ENCODE measurements at regions not wholly inside any gene's neighbourhood (a gene's known extent, or its start where the extent isn't known, plus 50 kb on each side); places are given as distances from the start of the nearest gene placed in this dataset.
"Not testable (repeated sequence)": the region's sequence is repeated elsewhere in the genome, so short reads cannot be mapped to it uniquely, and the experiment has no call there.

DNA sequence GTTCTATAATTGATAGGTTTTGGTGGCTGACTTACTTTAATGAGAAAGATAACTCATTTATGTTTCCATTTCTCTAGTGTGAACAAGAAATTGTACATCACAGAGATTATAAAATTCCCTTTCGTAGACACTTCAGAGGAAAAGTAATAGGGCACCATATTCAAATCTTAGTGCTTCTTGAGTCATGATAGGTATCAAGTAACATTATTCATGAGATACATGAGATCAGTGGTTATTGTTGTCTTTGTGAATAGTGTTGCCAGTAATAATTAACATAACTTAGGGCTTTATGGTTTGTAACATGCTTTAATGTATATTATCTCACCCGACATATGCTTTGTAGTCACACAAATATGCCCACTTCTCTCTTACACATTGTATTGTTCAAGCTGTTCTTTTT, 73.7 kb upstream of the IL15 start:
- H3K36me3 ChIP-seq (ENCODE audit: control insufficient read depth in 4 of 4, insufficient read depth in 3 of 4, low read depth in 1 of 4, low read length in 3 of 4), result no peaks in the 10 kb centered on the region
- no peaks in the 10 kb centered on the region for H3K27me3 ChIP-seq (ENCODE audit: control insufficient read depth in 4 of 4, insufficient read depth in 4 of 4, low read length in 3 of 4)
- DNase-seq (ENCODE audit: low spot score), result no peak
- H3K4me1 ChIP-seq (ENCODE audit: control insufficient read depth in 4 of 4, insufficient read depth in 4 of 4, low read length in 3 of 4), result no peaks in the 10 kb centered on the region
- no peak overlapping the region for H3K4me3 ChIP-seq (ENCODE audit: low read depth in 1 of 3, low read length in 3 of 3)
- no peak for TF ChIP-seq GABPA (IDR thresholded peaks at IDR 0.05 in 1 of 2, conservative IDR thresholded peaks at IDR 0.05 in 1 of 2)
- TF ChIP-seq, protein P1, sequence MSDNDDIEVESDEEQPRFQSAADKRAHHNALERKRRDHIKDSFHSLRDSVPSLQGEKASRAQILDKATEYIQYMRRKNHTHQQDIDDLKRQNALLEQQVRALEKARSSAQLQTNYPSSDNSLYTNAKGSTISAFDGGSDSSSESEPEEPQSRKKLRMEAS (IDR thresholded peaks at IDR 0.05), result no peak
- TF ChIP-seq YY1 (IDR thresholded peaks at IDR 0.05), result no peak
- TF ChIP-seq, protein P2, sequence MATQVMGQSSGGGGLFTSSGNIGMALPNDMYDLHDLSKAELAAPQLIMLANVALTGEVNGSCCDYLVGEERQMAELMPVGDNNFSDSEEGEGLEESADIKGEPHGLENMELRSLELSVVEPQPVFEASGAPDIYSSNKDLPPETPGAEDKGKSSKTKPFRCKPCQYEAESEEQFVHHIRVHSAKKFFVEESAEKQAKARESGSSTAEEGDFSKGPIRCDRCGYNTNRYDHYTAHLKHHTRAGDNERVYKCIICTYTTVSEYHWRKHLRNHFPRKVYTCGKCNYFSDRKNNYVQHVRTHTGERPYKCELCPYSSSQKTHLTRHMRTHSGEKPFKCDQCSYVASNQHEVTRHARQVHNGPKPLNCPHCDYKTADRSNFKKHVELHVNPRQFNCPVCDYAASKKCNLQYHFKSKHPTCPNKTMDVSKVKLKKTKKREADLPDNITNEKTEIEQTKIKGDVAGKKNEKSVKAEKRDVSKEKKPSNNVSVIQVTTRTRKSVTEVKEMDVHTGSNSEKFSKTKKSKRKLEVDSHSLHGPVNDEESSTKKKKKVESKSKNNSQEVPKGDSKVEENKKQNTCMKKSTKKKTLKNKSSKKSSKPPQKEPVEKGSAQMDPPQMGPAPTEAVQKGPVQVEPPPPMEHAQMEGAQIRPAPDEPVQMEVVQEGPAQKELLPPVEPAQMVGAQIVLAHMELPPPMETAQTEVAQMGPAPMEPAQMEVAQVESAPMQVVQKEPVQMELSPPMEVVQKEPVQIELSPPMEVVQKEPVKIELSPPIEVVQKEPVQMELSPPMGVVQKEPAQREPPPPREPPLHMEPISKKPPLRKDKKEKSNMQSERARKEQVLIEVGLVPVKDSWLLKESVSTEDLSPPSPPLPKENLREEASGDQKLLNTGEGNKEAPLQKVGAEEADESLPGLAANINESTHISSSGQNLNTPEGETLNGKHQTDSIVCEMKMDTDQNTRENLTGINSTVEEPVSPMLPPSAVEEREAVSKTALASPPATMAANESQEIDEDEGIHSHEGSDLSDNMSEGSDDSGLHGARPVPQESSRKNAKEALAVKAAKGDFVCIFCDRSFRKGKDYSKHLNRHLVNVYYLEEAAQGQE (IDR thresholded peaks at IDR 0.05), result no peak
- no peak for TF ChIP-seq TAF1 (conservative IDR thresholded peaks at IDR 0.05)
- TF ChIP-seq, protein P3, sequence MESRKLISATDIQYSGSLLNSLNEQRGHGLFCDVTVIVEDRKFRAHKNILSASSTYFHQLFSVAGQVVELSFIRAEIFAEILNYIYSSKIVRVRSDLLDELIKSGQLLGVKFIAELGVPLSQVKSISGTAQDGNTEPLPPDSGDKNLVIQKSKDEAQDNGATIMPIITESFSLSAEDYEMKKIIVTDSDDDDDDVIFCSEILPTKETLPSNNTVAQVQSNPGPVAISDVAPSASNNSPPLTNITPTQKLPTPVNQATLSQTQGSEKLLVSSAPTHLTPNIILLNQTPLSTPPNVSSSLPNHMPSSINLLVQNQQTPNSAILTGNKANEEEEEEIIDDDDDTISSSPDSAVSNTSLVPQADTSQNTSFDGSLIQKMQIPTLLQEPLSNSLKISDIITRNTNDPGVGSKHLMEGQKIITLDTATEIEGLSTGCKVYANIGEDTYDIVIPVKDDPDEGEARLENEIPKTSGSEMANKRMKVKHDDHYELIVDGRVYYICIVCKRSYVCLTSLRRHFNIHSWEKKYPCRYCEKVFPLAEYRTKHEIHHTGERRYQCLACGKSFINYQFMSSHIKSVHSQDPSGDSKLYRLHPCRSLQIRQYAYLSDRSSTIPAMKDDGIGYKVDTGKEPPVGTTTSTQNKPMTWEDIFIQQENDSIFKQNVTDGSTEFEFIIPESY (IDR thresholded peaks at IDR 0.05), result no peak
- no peak for TF ChIP-seq HNF4G (IDR thresholded peaks at IDR 0.05)
- no peak for TF ChIP-seq HNF4A (conservative IDR thresholded peaks at IDR 0.05)
- TF ChIP-seq SP1 (IDR thresholded peaks at IDR 0.05), result no peak
- no peak for TF ChIP-seq NR2F2 (IDR thresholded peaks at IDR 0.05)
- 89% methylated on average over 2 of the region's 2 CpGs for WGBS
- no peaks in the 10 kb centered on the region for H3K9me3 ChIP-seq (ENCODE audit: control insufficient read depth in 4 of 4, low read length in 3 of 4)
- no peak overlapping the region for H3K9ac ChIP-seq (ENCODE audit: low read depth in 1 of 2, low read length in 2 of 2)
- H3K27ac ChIP-seq (ENCODE audit: low read depth in 1 of 2, low read length in 2 of 2), result no peak overlapping the region

DNA sequence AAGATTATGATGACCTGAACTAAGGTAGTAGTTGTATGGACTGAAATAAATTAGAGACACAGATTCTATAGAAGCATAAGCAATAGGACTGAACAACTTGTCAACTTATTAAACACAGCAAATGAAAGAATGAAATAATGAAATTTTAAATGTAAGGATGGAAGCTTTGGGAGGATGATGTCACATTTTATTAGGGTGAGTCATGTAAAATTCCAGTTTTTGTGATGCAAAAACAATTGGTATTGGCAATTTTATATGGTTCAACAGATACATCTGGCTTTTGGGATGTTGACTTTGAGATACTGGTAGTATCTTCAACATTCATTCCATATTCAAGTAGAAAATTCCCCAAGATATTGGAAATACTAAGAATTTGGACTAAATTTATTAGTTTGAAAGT, 72.7 kb upstream of the IL15 start:
- no peak overlapping the region for H3K4me3 ChIP-seq (ENCODE audit: low read depth in 1 of 3, low read length in 3 of 3)
- DNase-seq (ENCODE audit: low spot score), result no peak
- H3K27ac ChIP-seq (ENCODE audit: low read depth in 1 of 2, low read length in 2 of 2), result no peak overlapping the region
- H3K4me1 ChIP-seq (ENCODE audit: control insufficient read depth in 4 of 4, insufficient read depth in 4 of 4, low read length in 3 of 4), result no peaks in the 10 kb centered on the region
- no peak for TF ChIP-seq SP1 (IDR thresholded peaks at IDR 0.05)
- no peak for TF ChIP-seq HNF4G (IDR thresholded peaks at IDR 0.05)
- H3K9me3 ChIP-seq (ENCODE audit: control insufficient read depth in 4 of 4, low read length in 3 of 4), result no peaks in the 10 kb centered on the region
- H3K36me3 ChIP-seq (ENCODE audit: control insufficient read depth in 4 of 4, insufficient read depth in 3 of 4, low read depth in 1 of 4, low read length in 3 of 4), result no peaks in the 10 kb centered on the region
- H3K9ac ChIP-seq (ENCODE audit: low read depth in 1 of 2, low read length in 2 of 2), result no peak overlapping the region
- H3K27me3 ChIP-seq (ENCODE audit: control insufficient read depth in 4 of 4, insufficient read depth in 4 of 4, low read length in 3 of 4), result no peaks in the 10 kb centered on the region

GRCh38 chr4:141564961-141565360, 71.4 kb upstream of the IL15 start:
- DNase-seq (ENCODE audit: low spot score); H3K4me1 ChIP-seq (ENCODE audit: control insufficient read depth in 4 of 4, insufficient read depth in 4 of 4, low read length in 3 of 4); H3K36me3 ChIP-seq (ENCODE audit: control insufficient read depth in 4 of 4, insufficient read depth in 3 of 4, low read depth in 1 of 4, low read length in 3 of 4); H3K9me3 ChIP-seq (ENCODE audit: control insufficient read depth in 4 of 4, low read length in 3 of 4); H3K27me3 ChIP-seq (ENCODE audit: control insufficient read depth in 4 of 4, insufficient read depth in 4 of 4, low read length in 3 of 4); H3K27ac ChIP-seq (ENCODE audit: low read depth in 1 of 2, low read length in 2 of 2); H3K4me3 ChIP-seq (ENCODE audit: low read depth in 1 of 3, low read length in 3 of 3); H3K9ac ChIP-seq (ENCODE audit: low read depth in 1 of 2, low read length in 2 of 2): not testable (repeated sequence)
- 93% methylated on average over 15 of the region's 15 CpGs for WGBS
